H9 (cell line): ENCODE measurements at regions not wholly inside any gene's neighbourhood (a gene's known extent, or its start where the extent isn't known, plus 50 kb on each side); places are given as distances from the start of the nearest gene placed in this dataset.

ENCODE experiments used
- DNase-seq: peaks from one replicate; pipeline ENCODE4 v3.0.0-alpha.2; 2017
- H2AFZ ChIP-seq: one replicate; pipeline ENCODE4 v1.6.1; 2013; ENCODE audit warnings: mild to moderate bottlenecking, low read length, control low read depth, moderate library complexity
- H2AK5ac ChIP-seq: 2 replicates; pipeline ENCODE4 v1.6.1; 2013; ENCODE audit warnings: low read length, control low read depth, mixed read lengths; ENCODE audit not compliant: insufficient read length
- H2BK120ac ChIP-seq: one replicate; pipeline ENCODE4 v1.6.1; 2013; ENCODE audit warnings: low read depth, mild to moderate bottlenecking, low read length, control low read depth, inconsistent platforms; ENCODE audit not compliant: poor library complexity, severe bottlenecking
- H2BK12ac ChIP-seq: 2 replicates; pipeline ENCODE4 v1.6.1; 2013; ENCODE audit warnings: low read length, control low read depth, mixed read lengths, low read depth; ENCODE audit not compliant: insufficient read length
- H2BK15ac ChIP-seq: 2 replicates; pipeline ENCODE4 v1.6.1; 2013; ENCODE audit warnings: low read depth, low read length, control low read depth
- H2BK20ac ChIP-seq: one replicate; pipeline ENCODE4 v1.6.1; 2013; ENCODE audit warnings: low read depth, mild to moderate bottlenecking, low read length, control low read depth, inconsistent platforms; ENCODE audit not compliant: poor library complexity, severe bottlenecking
- H2BK5ac ChIP-seq: 2 replicates; pipeline ENCODE4 v1.6.1; 2013; ENCODE audit warnings: low read length, control low read depth, mixed read lengths; ENCODE audit not compliant: insufficient read length
- H3K14ac ChIP-seq: 2 replicates; pipeline ENCODE4 v1.6.1; 2013; ENCODE audit warnings: low read length, control low read depth; ENCODE audit not compliant: insufficient read depth
- H3K18ac ChIP-seq: 2 replicates; pipeline ENCODE4 v1.6.1; 2013; ENCODE audit warnings: low read depth, mild to moderate bottlenecking, mixed read lengths, low read length, control low read depth; ENCODE audit not compliant: insufficient read length
- H3K23ac ChIP-seq: 2 replicates; pipeline ENCODE4 v1.6.1; 2013; ENCODE audit warnings: low read length, control low read depth, mixed read lengths, low read depth; ENCODE audit not compliant: insufficient read length
- H3K23me2 ChIP-seq: 2 replicates; pipeline ENCODE4 v1.6.1; 2013; ENCODE audit warnings: low read depth, mild to moderate bottlenecking, mixed read lengths, low read length, control low read depth; ENCODE audit not compliant: insufficient read length, poor library complexity, severe bottlenecking
- H3K27ac ChIP-seq: 2 replicates; pipeline ENCODE4 v1.5.1; 2013; ENCODE audit warnings: low read length, control low read depth, mixed read lengths, low read depth; ENCODE audit not compliant: insufficient read length
- H3K27me3 ChIP-seq: 2 replicates; pipeline ENCODE4 v1.6.1; 2013; ENCODE audit warnings: low read length, control low read depth, inconsistent platforms; ENCODE audit not compliant: insufficient read depth
- H3K4ac ChIP-seq: 2 replicates; pipeline ENCODE4 v1.6.1; 2013; ENCODE audit warnings: low read depth, mild to moderate bottlenecking, control low read depth, inconsistent platforms, low read length, moderate library complexity
- H3K4me1 ChIP-seq: 2 replicates; pipeline ENCODE4 v1.6.1; 2013; ENCODE audit warnings: low read length, control low read depth, inconsistent platforms; ENCODE audit not compliant: insufficient read depth
- H3K4me2 ChIP-seq: 2 replicates; pipeline ENCODE4 v1.6.1; 2013; ENCODE audit warnings: low read length, control low read depth, mixed read lengths; ENCODE audit not compliant: insufficient read length, insufficient read depth
- H3K56ac ChIP-seq: 2 replicates; pipeline ENCODE4 v1.6.1; 2013; ENCODE audit warnings: low read depth, mild to moderate bottlenecking, mixed read lengths, low read length, control low read depth; ENCODE audit not compliant: insufficient read length
- H3K79me1 ChIP-seq: 2 replicates; pipeline ENCODE4 v1.6.1; 2013; ENCODE audit warnings: low read depth, mild to moderate bottlenecking, moderate library complexity, low read length, control low read depth, inconsistent platforms; ENCODE audit not compliant: insufficient read depth, poor library complexity, severe bottlenecking
- H3K79me2 ChIP-seq: 2 replicates; pipeline ENCODE4 v1.6.1; 2013; ENCODE audit warnings: low read length, control low read depth, inconsistent platforms; ENCODE audit not compliant: insufficient read depth
- H3K9ac ChIP-seq: 2 replicates; pipeline ENCODE4 v1.6.1; 2013; ENCODE audit warnings: low read length, control low read depth, mixed read lengths; ENCODE audit not compliant: insufficient read length; ENCODE audit errors: extremely low read depth
- H3K9me3 ChIP-seq: one replicate; pipeline ENCODE4 v1.6.1; 2013; ENCODE audit warnings: low read depth, low read length, inconsistent platforms; ENCODE audit not compliant: control insufficient read depth
- H3T11ph ChIP-seq: one replicate; pipeline ENCODE4 v1.6.1; 2013; ENCODE audit warnings: mild to moderate bottlenecking, low read length, control low read depth, inconsistent platforms
- H4K20me1 ChIP-seq: one replicate; pipeline ENCODE4 v1.6.1; 2013; ENCODE audit not compliant: control insufficient read depth, insufficient read length, insufficient read depth
- H4K5ac ChIP-seq: 2 replicates; pipeline ENCODE4 v1.6.1; 2013; ENCODE audit warnings: low read depth, mild to moderate bottlenecking, mixed read lengths, low read length, control low read depth; ENCODE audit not compliant: insufficient read length
- H4K8ac ChIP-seq: replicated peaks from 2 replicates; pipeline ENCODE4 v1.6.1; 2013; ENCODE audit warnings: low read length, control low read depth, mixed read lengths, low read depth; ENCODE audit not compliant: insufficient read length
- H4K91ac ChIP-seq: 2 replicates; pipeline ENCODE4 v1.6.1; 2013; ENCODE audit warnings: low read depth, mild to moderate bottlenecking, moderate library complexity, mixed read lengths, low read length, control low read depth; ENCODE audit not compliant: insufficient read length
- H3K27ac Mint-ChIP-seq, 3 experiments: 2 replicates in 2 of 3; 3 replicates in 1 of 3; pipeline ENCODE4 v1.8.0; 2020 to 2021; ENCODE audit warnings: mixed read lengths in 3 of 3, mild to moderate bottlenecking in 1 of 3, moderate library complexity in 1 of 3
- H3K27me3 Mint-ChIP-seq: 2 replicates; pipeline ENCODE4 v1.8.0; 2021; ENCODE audit warnings: low read depth, mild to moderate bottlenecking, moderate library complexity, mixed read lengths
- H3K36me3 Mint-ChIP-seq, 3 experiments: 2 replicates in 2 of 3; 3 replicates in 1 of 3; pipeline ENCODE4 v1.8.0; 2020 to 2021; ENCODE audit warnings: low read depth in 3 of 3, mixed read lengths in 3 of 3; ENCODE audit not compliant: insufficient read depth in 1 of 3
- H3K4me1 Mint-ChIP-seq, 2 experiments: 2 replicates each; pipeline ENCODE4 v1.8.0; 2020; ENCODE audit warnings: mixed read lengths in 2 of 2
- H3K4me3 Mint-ChIP-seq, 2 experiments: 2 replicates in 1 of 2; 3 replicates in 1 of 2; pipeline ENCODE4 v1.8.0; 2020 to 2021; ENCODE audit warnings: mild to moderate bottlenecking in 2 of 2, mixed read lengths in 2 of 2, moderate library complexity in 1 of 2
- H3K9me3 Mint-ChIP-seq, 2 experiments: 2 replicates in 1 of 2; 3 replicates in 1 of 2; pipeline ENCODE4 v1.8.0; 2020; ENCODE audit warnings: mild to moderate bottlenecking in 2 of 2, mixed read lengths in 2 of 2, moderate library complexity in 1 of 2
- TF ChIP-seq, protein P1 (sequence below): fragments of 200-600 bp; sonication (generic); conservative IDR thresholded peaks from 3 replicates; pipeline ENCODE4 v1.8.0; 2021; ENCODE audit warnings: antibody characterized with exemption, mild to moderate bottlenecking

DNA sequence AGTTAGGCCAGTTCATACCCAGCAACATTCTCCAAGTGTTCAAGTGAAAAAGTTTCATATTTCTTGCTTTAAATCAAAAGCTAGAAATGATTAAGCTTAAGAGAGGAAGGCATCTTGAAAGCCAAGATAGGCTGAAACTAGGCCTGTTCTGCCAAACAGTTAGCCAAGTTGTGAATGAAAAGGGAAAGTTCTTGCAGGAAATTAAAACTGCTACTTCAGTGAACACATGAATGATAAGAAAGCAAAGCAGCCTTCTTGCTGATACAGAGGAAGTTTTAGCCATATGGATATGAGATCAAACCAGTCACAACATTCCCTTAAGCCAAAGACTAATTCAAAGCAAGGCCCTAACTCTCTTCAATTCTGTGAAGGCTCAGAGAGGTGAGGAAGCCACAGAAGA lies 274.7 kb downstream of the TUSC7 start:
- Histone ChIP-seq H3K14ac (no peak overlapping the region), H2AFZ (no peak overlapping the region), H3K79me2 (no peaks in the 10 kb centered on the region), H4K20me1 (no peaks in the 10 kb centered on the region), H3K23ac (no peak overlapping the region), H3K4me1 (peaks cover 5% of the 10 kb centered on the region), H3K4me2 (no peak overlapping the region), H4K91ac (no peak overlapping the region), H2BK12ac (no peak overlapping the region), H4K5ac (no peak overlapping the region), H2BK15ac (no peak overlapping the region), H3K27ac (no peak overlapping the region), H3K56ac (no peak overlapping the region), H2BK120ac (no peak overlapping the region), H3K18ac (no peak overlapping the region), H3K79me1 (no peaks in the 10 kb centered on the region), H3K9ac (no peak overlapping the region), H2BK5ac (no peak overlapping the region), H3K27me3 (no peaks in the 10 kb centered on the region), H3K23me2 (no peaks in the 10 kb centered on the region), H2AK5ac (no peak overlapping the region), H3K9me3 (no peaks in the 10 kb centered on the region), H3K4ac (no peak overlapping the region), H3T11ph (no peak overlapping the region), H2BK20ac (no peak overlapping the region), H4K8ac (no peak overlapping the region)
- no peak for DNase-seq
- Mint-ChIP-seq H3K4me3 (no peak overlapping the region), H3K27me3 (no peaks in the 10 kb centered on the region), H3K9me3 (peaks cover 0 to 3% of the 10 kb centered on the region in 2 experiments; a peak in 2 of 5 replicates), H3K36me3 (0 out of 7 replicates have a peak, but pooled peaks cover 0 to 4% (median 0%) of the 10 kb centered on the region in 3 experiments), H3K27ac (no peak overlapping the region; a peak in 1 of 7 replicates), H3K4me1 (peaks cover 14% of the 10 kb centered on the region in 2 experiments)
- TF ChIP-seq, protein P1, sequence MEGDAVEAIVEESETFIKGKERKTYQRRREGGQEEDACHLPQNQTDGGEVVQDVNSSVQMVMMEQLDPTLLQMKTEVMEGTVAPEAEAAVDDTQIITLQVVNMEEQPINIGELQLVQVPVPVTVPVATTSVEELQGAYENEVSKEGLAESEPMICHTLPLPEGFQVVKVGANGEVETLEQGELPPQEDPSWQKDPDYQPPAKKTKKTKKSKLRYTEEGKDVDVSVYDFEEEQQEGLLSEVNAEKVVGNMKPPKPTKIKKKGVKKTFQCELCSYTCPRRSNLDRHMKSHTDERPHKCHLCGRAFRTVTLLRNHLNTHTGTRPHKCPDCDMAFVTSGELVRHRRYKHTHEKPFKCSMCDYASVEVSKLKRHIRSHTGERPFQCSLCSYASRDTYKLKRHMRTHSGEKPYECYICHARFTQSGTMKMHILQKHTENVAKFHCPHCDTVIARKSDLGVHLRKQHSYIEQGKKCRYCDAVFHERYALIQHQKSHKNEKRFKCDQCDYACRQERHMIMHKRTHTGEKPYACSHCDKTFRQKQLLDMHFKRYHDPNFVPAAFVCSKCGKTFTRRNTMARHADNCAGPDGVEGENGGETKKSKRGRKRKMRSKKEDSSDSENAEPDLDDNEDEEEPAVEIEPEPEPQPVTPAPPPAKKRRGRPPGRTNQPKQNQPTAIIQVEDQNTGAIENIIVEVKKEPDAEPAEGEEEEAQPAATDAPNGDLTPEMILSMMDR: no peak
